HCT116 (cell line): ENCODE measurements at regions not wholly inside any gene's neighbourhood (a gene's known extent, or its start where the extent isn't known, plus 50 kb on each side); places are given as distances from the start of the nearest gene placed in this dataset.

Source experiments
- ATAC-seq: fragments of 200-7000 bp; cut with Tn5 transposase; 2 replicates; pipeline ENCODE4 v1.9.1; 2020; ENCODE audit warnings: mild to moderate bottlenecking, moderate library complexity
- BruUV-seq: library from RNA; stranded (reverse); fragments of 400-500 nt; replicated peaks from 2 replicates; lab custom pipeline; 2021; lab: Mats Ljungman, UMichigan
- CTCF ChIA-PET: fragments of 300-600 bp; sonication (Branson Sonifier 250); formaldehyde crosslinking; loops from one replicate; lab custom pipeline; 2021; ENCODE audit warnings: antibody characterized with exemption; lab: Charles Lee
- POLR2A ChIA-PET: fragments of 300-600, 350-600 bp; sonication (Branson Sonifier 250); formaldehyde crosslinking; loops from one replicate; lab custom pipeline; 2021; ENCODE audit warnings: antibody characterized with exemption; lab: Charles Lee
- RAD21 ChIA-PET, 2 experiments: fragments of 300-600 bp; sonication (Branson Sonifier 250); formaldehyde crosslinking; loops; one replicate each; lab custom pipeline; 2023; ENCODE audit warnings: low total read pairs in 2 of 2; ENCODE audit not compliant: uncharacterized antibody in 2 of 2, unreplicated experiment in 2 of 2, low non-redundant PET in 1 of 2; lab: Charles Lee
- DNase-seq: peaks from one replicate; pipeline ENCODE4 v3.0.0-alpha.2; 2010; ENCODE audit warnings: low read depth, low spot score
- H2AFZ ChIP-seq: fragments of 200-600 bp; shearing (Covaris generic), sonication (generic); 2 replicates; pipeline ENCODE4 v1.6.1; 2017; ENCODE audit warnings: low read depth, mixed run types, mixed read lengths, antibody characterized with exemption, low read length; ENCODE audit not compliant: poor library complexity, severe bottlenecking
- H3K27ac ChIP-seq: 2 replicates; pipeline ENCODE4 v1.5.1; 2012; ENCODE audit warnings: low read depth, low read length
- H3K27me3 ChIP-seq: fragments of 200-600 bp; sonication (generic); 2 replicates; pipeline ENCODE4 v1.6.1; 2016; ENCODE audit warnings: mixed run types, low read length, mixed read lengths; ENCODE audit not compliant: insufficient read depth
- H3K36me3 ChIP-seq, 2 experiments: fragments of 200-500 bp in 1 of 2; fragments of 200-600 bp in 1 of 2; sonication (Bioruptor generic) in 1 of 2; sonication (generic) in 1 of 2; 2 replicates each; pipeline versions ENCODE4 v1.5.1 to v1.6.1; 2014 to 2016; ENCODE audit warnings: low read length in 2 of 2, inconsistent platforms in 1 of 2, mixed read lengths in 1 of 2, mixed run types in 1 of 2; ENCODE audit not compliant: insufficient read depth in 2 of 2, control insufficient read depth in 1 of 2
- H3K4me1 ChIP-seq, 2 experiments: fragments of 200-600 bp in 1 of 2; sonication (generic) in 1 of 2; 2 replicates each; pipeline versions ENCODE4 v1.5.1 to v1.6.1; 2012 to 2017; ENCODE audit warnings: low read length in 2 of 2, inconsistent platforms in 1 of 2, mild to moderate bottlenecking in 1 of 2, mixed read lengths in 1 of 2, mixed run types in 1 of 2, moderate library complexity in 1 of 2; ENCODE audit not compliant: insufficient read depth in 2 of 2, control insufficient read depth in 1 of 2
- H3K4me2 ChIP-seq: fragments of 200-600 bp; sonication (generic); 2 replicates; pipeline ENCODE4 v1.6.1; 2017; ENCODE audit warnings: mixed run types, low read length, mixed read lengths
- H3K4me3 ChIP-seq, 2 experiments: fragments of 200-600 bp in 1 of 2; sonication (generic) in 1 of 2; replicated peaks in 1 of 2; 2 replicates each; pipeline ENCODE4 v1.5.1; 2011 to 2016; ENCODE audit warnings: low read length in 2 of 2, control low read depth in 1 of 2, low read depth in 1 of 2, mild to moderate bottlenecking in 1 of 2, mixed read lengths in 1 of 2, mixed run types in 1 of 2
- H3K79me2 ChIP-seq: fragments of 200-600 bp; sonication (generic); 2 replicates; pipeline ENCODE4 v1.6.1; 2017; ENCODE audit warnings: mild to moderate bottlenecking, mixed run types, low read length, moderate library complexity, mixed read lengths; ENCODE audit not compliant: insufficient read depth
- H3K9ac ChIP-seq: fragments of 200-600 bp; sonication (generic); 2 replicates; pipeline ENCODE4 v1.6.1; 2016; ENCODE audit warnings: low read length, mixed read lengths
- H3K9me2 ChIP-seq: fragments of 200-600 bp; sonication (generic), shearing (Covaris generic); 2 replicates; pipeline ENCODE4 v1.6.1; 2017; ENCODE audit warnings: mixed run types, mild to moderate bottlenecking, moderate library complexity; ENCODE audit not compliant: insufficient read depth
- H3K9me3 ChIP-seq, 2 experiments: fragments of 200-500 bp in 1 of 2; fragments of 200-600 bp in 1 of 2; sonication (Bioruptor generic) in 1 of 2; sonication (generic) in 1 of 2; 2 replicates each; pipeline ENCODE4 v1.6.1; 2014 to 2017; ENCODE audit warnings: low read length in 2 of 2, mixed read lengths in 2 of 2, inconsistent platforms in 1 of 2, low read depth in 1 of 2, mild to moderate bottlenecking in 1 of 2, mixed run types in 1 of 2, moderate library complexity in 1 of 2; ENCODE audit not compliant: control insufficient read depth in 1 of 2, insufficient read depth in 1 of 2
- H4K20me1 ChIP-seq: fragments of 200-600 bp; sonication (generic), shearing (Covaris generic); 2 replicates; pipeline ENCODE4 v1.6.1; 2017; ENCODE audit warnings: mixed run types, mild to moderate bottlenecking, moderate library complexity; ENCODE audit not compliant: insufficient read depth
- ATF3 ChIP-seq: IDR thresholded peaks from 2 replicates; pipeline ENCODE4 v1.6.1; 2012
- CEBPB ChIP-seq: IDR thresholded peaks from 2 replicates; pipeline ENCODE4 v1.6.1; 2012; ENCODE audit warnings: low read depth
- CTCF ChIP-seq, 3 experiments: fragments of 200-600 bp in 1 of 3; sonication (generic) in 1 of 3; IDR thresholded peaks in 2 of 3; conservative IDR thresholded peaks in 1 of 3; 2 replicates each; pipeline ENCODE4 v1.5.1; 2012 to 2017; ENCODE audit warnings: low read depth in 2 of 3, low read length in 2 of 3, antibody characterized with exemption in 1 of 3, borderline replicate concordance in 1 of 3, control low read depth in 1 of 3, mild to moderate bottlenecking in 1 of 3, mixed read lengths in 1 of 3, mixed run types in 1 of 3, moderate library complexity in 1 of 3; ENCODE audit not compliant: insufficient read depth in 1 of 3
- EZH2phosphoT487 ChIP-seq: fragments of 200-600 bp; IDR thresholded peaks from 2 replicates; pipeline ENCODE4 v1.6.1; 2018; ENCODE audit warnings: antibody characterized with exemption, borderline replicate concordance
- POLR2A ChIP-seq: IDR thresholded peaks from 2 replicates; pipeline ENCODE4 v1.7.0; 2011; ENCODE audit warnings: borderline replicate concordance; ENCODE audit not compliant: insufficient read depth, insufficient read length; ENCODE audit errors: extremely low read depth
- POLR2AphosphoS5 ChIP-seq: IDR thresholded peaks from 2 replicates; pipeline ENCODE4 v1.6.1; 2011; ENCODE audit warnings: mild to moderate bottlenecking, low read depth, low read length, moderate library complexity
- RAD21 ChIP-seq: IDR thresholded peaks from 2 replicates; pipeline ENCODE4 v1.6.1; 2012; ENCODE audit warnings: low read depth, mild to moderate bottlenecking
- SIN3A ChIP-seq: IDR thresholded peaks from 2 replicates; pipeline ENCODE4 v1.6.1; 2012; ENCODE audit warnings: low read depth
- SRF ChIP-seq: IDR thresholded peaks from 2 replicates; pipeline ENCODE4 v1.6.1; 2012; ENCODE audit warnings: low read depth
- YY1 ChIP-seq: IDR thresholded peaks from 2 replicates; pipeline ENCODE4 v1.6.1; 2011; ENCODE audit warnings: low read length, low read depth, moderate library complexity, mild to moderate bottlenecking; ENCODE audit not compliant: insufficient replicate concordance; ENCODE audit errors: extremely low read depth
- ZFX ChIP-seq: fragments of 450-650 bp; IDR thresholded peaks from 2 replicates; pipeline ENCODE4 v1.6.1; 2017
- ZNF274 ChIP-seq: fragments of 200-500 bp; sonication (Bioruptor generic); IDR thresholded peaks from 2 replicates; pipeline ENCODE4 v1.6.1; 2014; ENCODE audit warnings: mild to moderate bottlenecking, low read depth, low read length, inconsistent platforms
- intact Hi-C: fragments of 100-400 bp; cut with micrococcal nuclease; formaldehyde crosslinking; loops from 2 replicates; pipeline ENCODE4 v1.10.0; 2022
- TF ChIP-seq, protein P1 (sequence below): IDR thresholded peaks from 2 replicates; pipeline ENCODE4 v1.6.1; 2012

GRCh38 chr2:236740506-236740905, 170.9 kb downstream of the ACKR3 start:
- H3K4me2 ChIP-seq: no peak overlapping the region
- BruUV-seq: no TSS peak
- intact Hi-C loops: no loop called here
- H3K79me2 ChIP-seq: no peaks in the 10 kb centered on the region
- no peak overlapping the region for H3K9ac ChIP-seq
- TF ChIP-seq POLR2AphosphoS5: no peak
- no peak for TF ChIP-seq POLR2A
- TF ChIP-seq ATF3: no peak
- TF ChIP-seq SIN3A: no peak
- no peak for TF ChIP-seq CEBPB
- TF ChIP-seq, protein P1, sequence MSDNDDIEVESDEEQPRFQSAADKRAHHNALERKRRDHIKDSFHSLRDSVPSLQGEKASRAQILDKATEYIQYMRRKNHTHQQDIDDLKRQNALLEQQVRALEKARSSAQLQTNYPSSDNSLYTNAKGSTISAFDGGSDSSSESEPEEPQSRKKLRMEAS: no peak
- no peak for TF ChIP-seq RAD21
- TF ChIP-seq SRF: no peak
- TF ChIP-seq EZH2phosphoT487: no peak
- no peak for TF ChIP-seq CTCF (IDR thresholded peaks at IDR 0.05 in 2 of 3, conservative IDR thresholded peaks at IDR 0.05 in 1 of 3; ENCODE audit: borderline replicate concordance in 1 of 3, insufficient read depth in 1 of 3, low read depth in 2 of 3, low read length in 2 of 3)
- TF ChIP-seq ZNF274: no peak
- no peak for TF ChIP-seq YY1
- TF ChIP-seq ZFX: no peak
- H3K36me3 ChIP-seq: no peaks in the 10 kb centered on the region
- H2AFZ ChIP-seq: no peak overlapping the region
- DNase-seq (no peak), ATAC-seq (no peak)
- H3K27ac ChIP-seq: no peak overlapping the region
- no peak overlapping the region for H3K4me3 ChIP-seq
- H3K9me3 ChIP-seq: no peaks in the 10 kb centered on the region
- H4K20me1 ChIP-seq: no peaks in the 10 kb centered on the region
- CTCF ChIA-PET: no interaction called here
- peaks cover 52% of the 10 kb centered on the region for H3K27me3 ChIP-seq
- no peaks in the 10 kb centered on the region for H3K9me2 ChIP-seq
- RAD21 ChIA-PET: no interaction called here
- no peaks in the 10 kb centered on the region for H3K4me1 ChIP-seq
- POLR2A ChIA-PET: no interaction called here
